ENCODE measurements at regions not wholly inside any gene's neighbourhood (a gene's known extent, or its start where the extent isn't known, plus 50 kb on each side); places are given as distances from the start of the nearest gene placed in this dataset.

DNA sequence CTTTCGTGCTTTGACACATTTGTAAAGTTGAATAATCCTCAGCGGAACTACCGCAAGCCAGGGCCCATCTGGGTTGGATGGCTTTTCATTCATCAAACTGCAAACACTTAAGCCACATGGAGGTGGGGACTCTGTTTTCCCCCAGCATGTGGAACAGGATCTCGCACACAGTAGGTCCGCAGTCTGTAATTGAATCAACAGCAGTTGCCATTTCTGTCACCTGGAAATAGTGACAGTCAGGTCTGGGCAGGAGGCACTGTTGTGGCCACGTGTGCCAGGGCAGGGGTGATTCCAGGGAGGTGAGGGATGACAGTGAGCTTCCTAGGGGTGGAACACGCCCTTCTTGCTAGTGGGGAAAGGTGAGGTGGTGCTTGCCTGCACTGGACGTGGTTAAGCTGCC is 50.7 kb upstream of the ANO1 start:
- no peak for DNase-seq (ENCODE audit: low read depth)

- no peak for DNase-seq (ENCODE audit: low read depth)
Measured at GRCh38 chr11:70028147-70028855, 49.8 kb upstream of the ANO1 start.

Data from stimulated activated CD8-positive, alpha-beta memory T cell treated with anti-CD3 and anti-CD28 coated beads, Interleukin-7, amount 100 ng/mL, for 24 hours (primary cell).